NCI-H524 (cell line): ENCODE measurements at regions not wholly inside any gene's neighbourhood (a gene's known extent, or its start where the extent isn't known, plus 50 kb on each side); places are given as distances from the start of the nearest gene placed in this dataset.
A peak's percentile ranks its signal among the peaks of the same experiment; 100 is the strongest.
"Not testable (repeated sequence)": the region's sequence is repeated elsewhere in the genome, so short reads cannot be mapped to it uniquely, and the experiment has no call there.

Experiments
- DNase-seq, 2 experiments: peaks; one replicate each; lab custom pipeline; 2025; lab: John Stamatoyannopoulos, UW

GRCh38 chr7:35971133-35971891 is 170.5 kb downstream of the SEPTIN7 start:
- no peak for DNase-seq

DNA sequence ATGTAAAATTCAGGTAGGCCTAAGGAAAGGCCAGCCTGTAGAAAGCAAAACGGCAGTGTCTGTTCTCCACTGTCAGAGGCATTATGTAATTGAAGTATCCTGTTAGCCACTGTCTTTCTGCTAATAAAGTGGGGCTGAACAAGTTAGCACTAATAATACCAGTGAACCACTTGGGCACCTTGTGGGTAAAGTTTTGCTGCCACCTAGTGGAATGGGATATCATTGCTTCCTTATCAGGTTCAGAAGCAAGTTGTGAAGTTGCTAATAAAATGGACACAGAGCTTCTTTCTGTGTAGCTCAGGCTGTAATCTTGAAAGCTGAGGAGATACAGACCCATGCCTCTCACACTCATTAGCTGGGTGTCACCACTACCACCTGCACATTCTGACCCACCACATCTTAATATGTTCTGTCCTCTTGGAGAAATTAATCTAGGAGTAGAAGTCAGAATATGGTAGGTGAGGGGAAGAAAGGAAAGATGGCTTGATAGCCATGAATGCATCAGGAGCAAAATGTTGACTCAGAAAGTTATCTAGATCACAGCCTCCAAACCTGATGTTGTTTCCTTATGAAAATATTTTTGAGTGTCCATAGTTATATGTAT is 175.1 kb downstream of the SEPTIN7 start:
- DNase-seq, result peak; percentile 26 to 84

GRCh38 chr7:35978816-35979640 is 174.0 kb upstream of the EEPD1 start:
- DNase-seq, result not testable (repeated sequence)

DNA sequence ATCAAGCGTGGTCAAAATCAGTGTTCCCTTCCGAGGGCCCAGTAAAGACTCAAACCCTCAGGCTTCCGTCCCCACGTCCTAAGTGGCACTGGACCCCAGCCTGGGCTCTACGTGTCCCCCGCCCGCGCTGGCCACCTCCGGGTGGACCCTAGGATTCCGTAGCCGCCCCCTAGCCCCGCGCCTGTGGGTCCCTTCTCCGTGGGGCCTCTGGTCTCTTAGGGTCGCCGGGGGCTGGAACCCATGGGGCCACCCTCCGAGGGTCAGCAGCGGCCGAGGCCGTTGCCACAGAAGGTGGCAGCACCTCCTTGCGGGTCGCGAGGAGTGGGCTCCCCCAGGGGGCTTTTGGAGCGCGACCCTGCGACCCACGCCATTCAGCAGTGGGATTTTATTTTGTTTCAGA is 170.5 kb upstream of the EEPD1 start:
- DNase-seq, result no peak

GRCh38 chr7:35983626-35984025 is 169.4 kb upstream of the EEPD1 start:
- no peak for DNase-seq

GRCh38 chr7:35985126-35985754 is 167.8 kb upstream of the EEPD1 start:
- peak; percentile 43 to 68 for DNase-seq

- no peak for DNase-seq
Measured at GRCh38 chr7:35987016-35987415, 166.0 kb upstream of the EEPD1 start.

- no peak for DNase-seq
Measured at GRCh38 chr7:35988105-35988504, 164.9 kb upstream of the EEPD1 start.

- no peak for DNase-seq
Measured at GRCh38 chr7:35988818-35989217, 164.2 kb upstream of the EEPD1 start.

DNA sequence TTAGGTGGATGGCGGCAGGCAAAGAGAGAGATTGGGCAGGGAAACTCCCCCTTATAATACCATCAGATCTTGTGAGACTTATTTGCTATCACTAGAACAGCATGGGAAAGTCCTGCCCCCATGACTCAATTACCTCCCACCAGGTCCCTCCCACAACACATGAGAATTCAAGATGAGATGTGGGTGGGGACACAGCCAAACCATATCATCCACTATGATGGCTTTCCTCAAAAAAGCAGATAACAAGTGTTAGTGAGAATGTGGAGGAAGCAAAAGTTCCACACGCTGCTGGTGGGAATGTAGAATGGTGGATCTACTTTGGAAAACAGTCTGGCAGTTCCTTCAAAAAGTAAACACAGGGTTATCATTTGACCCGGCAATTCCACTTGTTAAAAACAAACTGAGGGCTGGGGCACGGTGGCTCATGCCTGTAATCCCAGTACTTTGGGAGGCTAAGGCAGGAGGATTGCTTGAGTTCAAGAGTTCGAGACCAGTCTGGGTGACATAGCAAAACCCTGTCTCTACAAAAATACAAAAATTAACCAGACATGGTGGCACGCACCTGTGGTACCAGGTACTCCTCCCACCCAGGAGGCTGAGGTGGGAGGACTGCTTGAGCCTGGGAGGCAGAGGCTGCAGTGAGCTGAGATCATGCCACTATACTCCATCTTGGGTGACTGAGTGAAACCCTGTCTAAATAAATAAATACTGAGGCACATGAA is 161.4 kb upstream of the EEPD1 start:
- DNase-seq, result no peak

DNA sequence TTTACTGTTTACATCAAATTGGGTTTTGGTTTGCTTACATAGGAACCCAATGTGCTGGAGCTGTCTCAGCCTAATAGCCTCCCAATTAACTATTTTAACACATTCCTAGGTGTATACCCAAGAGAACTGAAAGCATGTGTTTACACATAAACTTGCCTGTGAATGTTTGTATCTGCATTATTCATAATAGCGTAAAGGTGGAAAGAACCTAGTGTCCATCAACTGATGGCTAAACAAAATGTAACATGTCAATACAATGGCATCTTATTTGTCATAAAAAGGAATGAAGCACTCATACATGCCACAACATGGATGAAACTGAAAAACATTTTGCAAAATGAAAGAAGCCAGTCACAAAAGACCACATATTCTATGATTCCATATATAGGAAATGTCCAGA is 160.6 kb upstream of the EEPD1 start:
- DNase-seq, result no peak

GRCh38 chr7:35993113-35993512 is 159.9 kb upstream of the EEPD1 start:
- no peak for DNase-seq

DNA sequence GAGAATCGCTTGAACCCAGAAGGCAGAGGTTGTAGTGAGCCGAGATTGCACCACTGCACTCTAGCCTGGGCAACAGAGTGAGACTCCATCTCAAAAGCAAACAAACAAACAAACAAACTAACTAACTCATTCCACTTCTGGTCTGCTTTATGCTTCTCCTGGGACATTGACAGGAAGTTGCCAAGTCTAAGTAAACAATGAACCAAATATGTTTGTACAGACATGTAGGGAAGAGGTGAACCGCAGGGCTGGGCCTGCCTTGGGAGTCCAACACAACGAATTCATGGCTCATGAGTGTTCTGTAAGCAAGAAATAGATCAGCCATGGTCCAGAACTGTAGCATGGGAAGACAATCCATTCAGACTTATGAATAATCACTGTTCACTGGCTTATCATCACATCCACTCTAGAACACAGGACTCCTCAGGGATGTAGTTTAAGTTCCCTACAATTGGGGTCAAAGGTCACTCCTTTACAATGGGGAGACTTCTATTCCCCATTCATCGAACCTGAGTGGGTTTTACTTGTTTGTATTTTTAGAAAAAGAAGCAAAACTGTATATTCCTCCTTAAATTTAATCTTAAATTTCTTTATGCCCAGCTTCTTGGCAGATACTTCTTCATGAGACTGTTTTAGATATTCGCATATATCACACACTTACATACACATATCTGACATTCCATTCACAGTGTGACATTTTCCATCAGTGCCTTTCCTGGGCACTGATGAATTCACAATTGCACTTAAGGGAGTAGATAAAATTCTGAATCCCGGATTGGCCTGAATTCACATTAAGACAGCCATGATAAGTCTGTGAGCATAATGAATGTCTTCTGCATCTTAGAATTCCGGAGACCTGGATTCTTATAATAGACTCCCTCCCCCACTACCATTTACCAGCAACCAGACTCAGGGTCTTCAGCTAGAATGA is 159.1 kb upstream of the EEPD1 start:
- no peak for DNase-seq

GRCh38 chr7:35995334-35995733 is 157.7 kb upstream of the EEPD1 start:
- DNase-seq, result no peak

DNA sequence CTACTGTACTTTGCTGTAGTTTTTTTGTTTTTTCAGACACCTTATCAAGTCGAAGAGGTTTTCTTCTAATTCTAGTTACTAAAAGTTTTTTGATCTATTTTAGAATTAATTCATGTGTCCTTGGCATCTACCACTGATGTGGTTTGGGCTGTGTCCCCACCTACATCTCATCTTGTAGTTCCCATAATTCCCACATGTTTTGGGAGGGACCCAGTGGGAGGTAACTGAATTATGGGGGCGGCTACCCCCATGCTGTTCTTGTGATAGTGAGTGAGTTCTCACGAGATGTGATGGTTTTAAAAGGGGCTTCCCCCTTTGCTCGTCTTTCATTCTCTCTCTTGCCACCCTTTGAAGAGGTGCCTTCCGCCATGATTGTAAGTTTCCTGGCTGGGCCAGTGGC is 154.6 kb upstream of the EEPD1 start:
- no peak for DNase-seq

DNA sequence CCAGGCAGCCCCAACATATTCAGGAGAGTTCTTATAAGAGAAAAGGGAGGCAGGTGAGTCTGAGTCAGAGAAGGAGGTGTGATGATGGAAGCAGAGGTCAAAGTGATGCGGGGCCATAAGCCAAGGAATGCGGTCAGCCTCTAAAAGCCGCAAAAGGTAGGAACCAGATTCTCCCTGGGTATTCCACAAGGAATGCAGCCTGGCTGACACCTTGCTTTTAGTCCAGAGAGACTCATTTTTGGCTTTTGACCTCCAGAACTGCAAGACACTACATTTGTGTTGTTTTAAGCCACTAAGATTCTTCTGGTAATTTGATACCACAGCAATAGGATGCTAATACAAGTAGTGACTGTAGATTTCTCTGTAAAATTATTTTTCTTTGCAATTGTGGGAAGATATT is 151.5 kb upstream of the EEPD1 start:
- no peak for DNase-seq

- no peak for DNase-seq
Measured at GRCh38 chr7:36002900-36003299, 150.2 kb upstream of the EEPD1 start.

- no peak for DNase-seq
Measured at GRCh38 chr7:36003343-36003742, 149.7 kb upstream of the EEPD1 start.

- DNase-seq, result no peak
Measured at GRCh38 chr7:36005293-36005692, 147.8 kb upstream of the EEPD1 start.

GRCh38 chr7:36005876-36006275 is 147.2 kb upstream of the EEPD1 start:
- DNase-seq, result no peak
